Suprapubic skin (tissue), 3 donors: ENCODE measurements at regions not wholly inside any gene's neighbourhood (a gene's known extent, or its start where the extent isn't known, plus 50 kb on each side); places are given as distances from the start of the nearest gene placed in this dataset.

Source experiments
- POLR2A ChIP-seq, 2 donors: fragments of 450-650 bp; IDR thresholded peaks; one replicate each; pipeline ENCODE4 v1.6.1; 2017; ENCODE audit warnings: antibody characterized with exemption in 2 of 2, mild to moderate bottlenecking in 2 of 2, moderate library complexity in 2 of 2
- TF ChIP-seq, protein P1 (sequence below), 2 donors: fragments of 200-600 bp in 1 of 2; fragments of 450-650 bp in 1 of 2; sonication (generic) in 1 of 2; IDR thresholded peaks; one replicate each; pipeline ENCODE4 v1.5.1; 2016 to 2019; ENCODE audit warnings: antibody characterized with exemption in 2 of 2, mild to moderate bottlenecking in 1 of 2, moderate library complexity in 1 of 2

DNA sequence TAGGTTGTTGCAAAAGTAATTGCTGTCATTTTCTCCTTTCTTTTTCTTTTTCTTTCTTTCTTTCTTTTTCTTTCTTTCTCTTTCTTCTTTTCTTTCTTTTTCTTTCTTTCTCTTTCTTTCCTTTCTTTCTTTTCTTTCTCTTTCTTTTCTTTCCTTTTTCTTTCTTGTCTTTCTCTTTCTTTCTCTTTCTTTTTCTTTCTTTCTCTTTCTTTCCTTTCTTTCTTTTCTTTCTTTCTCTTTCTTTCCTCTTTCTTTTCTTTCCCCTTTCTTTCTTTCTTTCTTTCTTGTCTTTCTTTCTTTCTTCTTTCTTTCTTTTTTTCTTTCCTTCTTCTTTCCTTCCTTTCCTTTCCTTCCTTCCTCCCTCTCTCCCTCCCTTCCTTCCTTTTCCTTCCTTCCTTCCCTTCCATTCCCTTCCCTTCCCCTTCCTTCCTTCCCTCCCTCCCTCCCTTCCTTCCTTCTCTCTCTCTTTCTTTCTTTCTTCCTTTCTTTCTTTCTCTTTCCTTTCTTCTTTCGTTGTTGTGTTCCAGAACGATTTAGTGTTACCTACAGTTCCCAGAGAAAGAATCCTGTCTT, 178.9 kb downstream of the RPIA start:
- TF ChIP-seq, protein P1, sequence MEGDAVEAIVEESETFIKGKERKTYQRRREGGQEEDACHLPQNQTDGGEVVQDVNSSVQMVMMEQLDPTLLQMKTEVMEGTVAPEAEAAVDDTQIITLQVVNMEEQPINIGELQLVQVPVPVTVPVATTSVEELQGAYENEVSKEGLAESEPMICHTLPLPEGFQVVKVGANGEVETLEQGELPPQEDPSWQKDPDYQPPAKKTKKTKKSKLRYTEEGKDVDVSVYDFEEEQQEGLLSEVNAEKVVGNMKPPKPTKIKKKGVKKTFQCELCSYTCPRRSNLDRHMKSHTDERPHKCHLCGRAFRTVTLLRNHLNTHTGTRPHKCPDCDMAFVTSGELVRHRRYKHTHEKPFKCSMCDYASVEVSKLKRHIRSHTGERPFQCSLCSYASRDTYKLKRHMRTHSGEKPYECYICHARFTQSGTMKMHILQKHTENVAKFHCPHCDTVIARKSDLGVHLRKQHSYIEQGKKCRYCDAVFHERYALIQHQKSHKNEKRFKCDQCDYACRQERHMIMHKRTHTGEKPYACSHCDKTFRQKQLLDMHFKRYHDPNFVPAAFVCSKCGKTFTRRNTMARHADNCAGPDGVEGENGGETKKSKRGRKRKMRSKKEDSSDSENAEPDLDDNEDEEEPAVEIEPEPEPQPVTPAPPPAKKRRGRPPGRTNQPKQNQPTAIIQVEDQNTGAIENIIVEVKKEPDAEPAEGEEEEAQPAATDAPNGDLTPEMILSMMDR (IDR thresholded peaks at IDR 0.05): no peak
- no peak for TF ChIP-seq POLR2A (IDR thresholded peaks at IDR 0.05)
